Esophagus muscularis mucosa (tissue), 4 donors: ENCODE measurements at regions not wholly inside any gene's neighbourhood (a gene's known extent, or its start where the extent isn't known, plus 50 kb on each side); places are given as distances from the start of the nearest gene placed in this dataset.

Experiments
- DNase-seq: peaks from one replicate; pipeline ENCODE4 v3.0.0-alpha.2; 2017; ENCODE audit errors: extremely low spot score
- H3K27ac ChIP-seq, 4 donors: fragments of 200-600 bp; sonication (generic); replicated peaks in 1 of 4; 1 replicate in 3 of 4; 2 replicates in 1 of 4; pipeline ENCODE4 v1.5.1; 2016 to 2019; ENCODE audit warnings: mild to moderate bottlenecking in 1 of 4
- H3K27me3 ChIP-seq, 4 donors: fragments of 200-600 bp; sonication (generic); one replicate each; pipeline versions ENCODE4 v1.5.1 to v1.6.0; 2016 to 2019
- H3K36me3 ChIP-seq, 4 donors: fragments of 200-600 bp; sonication (generic); one replicate each; pipeline ENCODE4 v1.5.1; 2016 to 2019
- H3K4me1 ChIP-seq, 4 donors: fragments of 200-600 bp; sonication (generic); one replicate each; pipeline ENCODE4 v1.5.1; 2016 to 2019
- H3K4me3 ChIP-seq, 4 donors: fragments of 200-600 bp; sonication (generic); 1 replicate in 2 of 4; 2 replicates in 2 of 4; pipeline ENCODE4 v1.5.1; 2016 to 2019; ENCODE audit warnings: mild to moderate bottlenecking in 4 of 4, moderate library complexity in 1 of 4
- H3K9me3 ChIP-seq, 4 donors: fragments of 200-600 bp; sonication (generic); 1 replicate in 3 of 4; 2 replicates in 1 of 4; pipeline ENCODE4 v1.5.1; 2016 to 2019
- CTCF ChIP-seq, 3 experiments: fragments of 200-600 bp in 2 of 3; fragments of 450-650 bp in 1 of 3; sonication (generic) in 2 of 3; IDR thresholded peaks; one replicate each; pipeline ENCODE4 v1.5.1; 2017 to 2019; ENCODE audit warnings: antibody characterized with exemption in 3 of 3, mild to moderate bottlenecking in 2 of 3, moderate library complexity in 1 of 3
- EP300 ChIP-seq: sonication (generic); formaldehyde crosslinking; IDR thresholded peaks from one replicate; pipeline ENCODE4 v1.6.1; 2017; ENCODE audit warnings: antibody characterized with exemption
- POLR2A ChIP-seq: fragments of 450-650 bp; IDR thresholded peaks from one replicate; pipeline ENCODE4 v1.6.1; 2017; ENCODE audit warnings: antibody characterized with exemption, moderate library complexity, mild to moderate bottlenecking, low read depth
- POLR2AphosphoS5 ChIP-seq, 2 donors: sonication (generic); formaldehyde crosslinking; IDR thresholded peaks; one replicate each; pipeline ENCODE4 v1.6.1; 2017; ENCODE audit warnings: antibody characterized with exemption in 2 of 2
- WGBS: methylation state at CpG from one replicate; pipeline ENCODE4 v1.1.5; 2018; 5-methylcytosine and 5-hydroxymethylcytosine counted together
- intact Hi-C: fragments of 100-400 bp; cut with DNase I; formaldehyde crosslinking; loops from one replicate; pipeline ENCODE4 v1.15.1; 2023

- Histone ChIP-seq H3K27me3 (no peaks in the 10 kb centered on the region), H3K4me1 (no peaks in the 10 kb centered on the region), H3K4me3 (no peak overlapping the region), H3K9me3 (peaks cover 0 to 4% (median 0%) of the 10 kb centered on the region in 4 donors), H3K36me3 (no peaks in the 10 kb centered on the region), H3K27ac (no peak overlapping the region)
- DNase-seq = no peak
- 70% methylated on average over 2 of the region's 2 CpGs for WGBS
- intact Hi-C loops = no loop called here
- TF ChIP-seq CTCF (IDR thresholded peaks at IDR 0.05) (no peak), POLR2A (no peak), POLR2AphosphoS5 (IDR thresholded peaks at IDR 0.05) (no peak), EP300 (no peak)
Observed at GRCh38 chrX:120692319-120692718, 62.5 kb upstream of the C1GALT1C1 start.

- Histone ChIP-seq H3K36me3 (no peaks in the 10 kb centered on the region), H3K4me3 (no peak overlapping the region), H3K27ac (no peak overlapping the region), H3K9me3 (no peaks in the 10 kb centered on the region), H3K27me3 (no peaks in the 10 kb centered on the region), H3K4me1 (no peaks in the 10 kb centered on the region)
- no peak for DNase-seq
- WGBS = 81% methylated on average over 4 of the region's 4 CpGs
- no peak for TF ChIP-seq CTCF (IDR thresholded peaks at IDR 0.05)
- TF ChIP-seq POLR2AphosphoS5 (IDR thresholded peaks at IDR 0.05) = no peak
- intact Hi-C loops = no loop called here
Observed at GRCh38 chrX:120690941-120691340, 61.1 kb upstream of the C1GALT1C1 start.

- intact Hi-C loops = no loop called here
- TF ChIP-seq CTCF (IDR thresholded peaks at IDR 0.05) (no peak), POLR2A (no peak), POLR2AphosphoS5 (IDR thresholded peaks at IDR 0.05) (no peak), EP300 (no peak)
- Histone ChIP-seq H3K27ac (no peak overlapping the region), H3K4me1 (no peaks in the 10 kb centered on the region), H3K36me3 (no peaks in the 10 kb centered on the region), H3K27me3 (no peaks in the 10 kb centered on the region), H3K4me3 (no peak overlapping the region), H3K9me3 (no peaks in the 10 kb centered on the region)
- 54% methylated on average over 3 of the region's 3 CpGs for WGBS
- DNase-seq = no peak
Observed at GRCh38 chrX:120690344-120690743, 60.5 kb upstream of the C1GALT1C1 start.

GRCh38 chrX:120680090-120680489, 50.2 kb upstream of the C1GALT1C1 start:
- no peak for DNase-seq
- Histone ChIP-seq H3K4me1 (no peaks in the 10 kb centered on the region), H3K4me3 (no peak overlapping the region), H3K9me3 (no peaks in the 10 kb centered on the region), H3K27ac (no peak overlapping the region), H3K36me3 (no peaks in the 10 kb centered on the region), H3K27me3 (peaks cover 0 to 4% (median 0%) of the 10 kb centered on the region in 4 donors)
- intact Hi-C loops = no loop called here
- no peak for TF ChIP-seq POLR2A
- no peak for TF ChIP-seq EP300
- no peak for TF ChIP-seq POLR2AphosphoS5 (IDR thresholded peaks at IDR 0.05)
- TF ChIP-seq CTCF (IDR thresholded peaks at IDR 0.05) = no peak
- WGBS = 80% methylated on average over 5 of the region's 5 CpGs
